Adrenal gland (tissue), 9 donors: ENCODE measurements at regions not wholly inside any gene's neighbourhood (a gene's known extent, or its start where the extent isn't known, plus 50 kb on each side); places are given as distances from the start of the nearest gene placed in this dataset.

ENCODE experiments used
- DNase-seq, 7 donors: peaks; one replicate each; pipeline ENCODE4 v3.0.0-alpha.2; 2019 to 2020
- H3K27ac ChIP-seq, 5 donors: fragments of 200-600 bp; sonication (generic) in 4 of 5; 1 replicate in 3 of 5; 2 replicates in 2 of 5; pipeline versions ENCODE4 v1.5.1 to v1.8.0; 2016 to 2020; ENCODE audit warnings: mild to moderate bottlenecking in 1 of 5
- H3K27me3 ChIP-seq: fragments of 200-600 bp; 2 replicates; pipeline ENCODE4 v1.8.0; 2021
- H3K36me3 ChIP-seq, 2 donors: fragments of 200-600 bp; replicated peaks in 1 of 2; 1 replicate in 1 of 2; 2 replicates in 1 of 2; pipeline versions ENCODE4 v1.5.1 to v1.8.0; 2018 to 2022
- H3K4me1 ChIP-seq, 2 donors: fragments of 200-600 bp; replicated peaks in 1 of 2; 1 replicate in 1 of 2; 2 replicates in 1 of 2; pipeline versions ENCODE4 v1.5.1 to v1.8.0; 2018 to 2021
- H3K4me3 ChIP-seq, 4 donors: fragments of 200-600 bp; sonication (generic) in 3 of 4; one replicate each; pipeline ENCODE4 v1.5.1; 2016 to 2018
- H3K9me3 ChIP-seq, 3 donors: fragments of 200-600 bp; sonication (generic) in 1 of 3; replicated peaks in 1 of 3; 1 replicate in 2 of 3; 2 replicates in 1 of 3; pipeline versions ENCODE4 v1.5.1 to v1.8.0; 2016 to 2021
- CTCF ChIP-seq, 6 experiments: fragments of 450-650 bp in 4 of 6; fragments of 200-600 bp in 2 of 6; sonication (generic) in 1 of 6; IDR thresholded peaks; 1 replicate in 5 of 6; 2 replicates in 1 of 6; pipeline versions ENCODE4 v1.5.1 to v1.8.0; 2016 to 2021; ENCODE audit warnings: antibody characterized with exemption in 6 of 6, mild to moderate bottlenecking in 2 of 6, moderate library complexity in 1 of 6
- POLR2A ChIP-seq, 2 donors: fragments of 450-650 bp; IDR thresholded peaks; one replicate each; pipeline ENCODE4 v1.6.1; 2017; ENCODE audit warnings: antibody characterized with exemption in 2 of 2, mild to moderate bottlenecking in 2 of 2, moderate library complexity in 1 of 2
- WGBS, 4 donors: extraction: QIAGEN DNeasy Blood & Tissue Kit in 2 of 4; methylation state at CpG; one replicate each; pipeline versions ENCODE4 v1.1.5 to v1.1.7; 2013 to 2017; 5-methylcytosine and 5-hydroxymethylcytosine counted together
- intact Hi-C, 2 donors: fragments of 100-400 bp; cut with DNase I; formaldehyde crosslinking; loops; one replicate each; pipeline versions ENCODE4 v1.14.1 to v1.15.0; 2022 to 2023
- donor health status: healthy with polysubstance abuse.
- donor health status: Bipolar disorder and iron deficiency.
- donor health status: DM: yes; HTN: yes; CAD: no.
- donor health status: DM: no; HTN: no; CAD: no.
- donor health status: DM: no; HTN: no; CAD: no.

DNA sequence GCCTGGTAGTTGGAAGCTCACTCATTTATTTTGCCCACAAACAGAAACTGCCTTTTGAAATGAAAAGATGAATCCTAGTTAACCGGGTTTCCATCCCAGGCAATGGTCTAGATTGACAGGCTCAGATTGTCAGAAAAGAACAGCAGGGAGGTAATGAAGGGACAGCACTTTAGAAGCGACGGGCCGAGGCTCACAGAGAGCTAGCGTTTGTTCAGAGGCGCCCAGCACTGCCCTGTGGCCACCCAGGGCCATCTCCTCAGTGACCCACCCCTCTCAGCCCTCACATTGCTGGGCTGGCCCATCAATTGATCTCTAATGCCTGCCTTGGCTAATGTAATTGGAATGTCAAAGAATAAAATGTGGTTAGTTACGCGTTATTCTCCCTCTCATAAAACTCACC is 304.8 kb downstream of the CDCA7 start:
- no peak for DNase-seq
- Histone ChIP-seq H3K27ac (no peak overlapping the region), H3K4me1 (no peaks in the 10 kb centered on the region), H3K27me3 (no peaks in the 10 kb centered on the region), H3K4me3 (no peak overlapping the region), H3K36me3 (no peaks in the 10 kb centered on the region), H3K9me3 (no peaks in the 10 kb centered on the region)
- TF ChIP-seq POLR2A (IDR thresholded peaks at IDR 0.05) = no peak
- no peak for TF ChIP-seq CTCF (IDR thresholded peaks at IDR 0.05)
- WGBS, 4 donors = 88 to 92% (median 91%) methylated on average over 8 of the region's 8 CpGs
- intact Hi-C loops = no loop called here

DNA sequence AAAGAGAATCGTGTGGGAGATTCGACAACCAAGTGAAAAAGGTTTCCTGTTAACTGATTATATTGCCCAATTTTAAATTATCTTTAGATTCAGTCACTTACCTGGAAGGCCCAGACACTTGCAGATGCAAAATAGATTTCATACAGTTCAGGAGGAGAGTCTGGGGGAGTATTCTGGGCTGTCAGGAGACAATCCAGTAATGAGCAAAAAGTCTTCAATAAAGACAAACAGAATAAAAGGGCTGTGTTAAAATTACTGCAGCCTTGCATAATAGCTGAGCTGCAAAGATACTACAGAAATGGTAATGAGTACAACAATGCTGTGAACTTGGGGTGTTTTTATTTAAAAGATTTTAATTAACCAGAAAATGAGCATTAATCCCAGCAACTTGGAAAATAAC is 303.6 kb downstream of the SP3 start:
- intact Hi-C loops = no loop called here
- Histone ChIP-seq H3K9me3 (no peaks in the 10 kb centered on the region), H3K27ac (no peak overlapping the region), H3K4me3 (no peak overlapping the region), H3K27me3 (no peaks in the 10 kb centered on the region), H3K36me3 (no peaks in the 10 kb centered on the region), H3K4me1 (no peaks in the 10 kb centered on the region)
- no peak for TF ChIP-seq POLR2A (IDR thresholded peaks at IDR 0.05)
- no peak for TF ChIP-seq CTCF (IDR thresholded peaks at IDR 0.05)
- 71 to 92% (median 86%) methylated on average over 2 of the region's 2 CpGs for WGBS, 4 donors
- DNase-seq = no peak

DNA sequence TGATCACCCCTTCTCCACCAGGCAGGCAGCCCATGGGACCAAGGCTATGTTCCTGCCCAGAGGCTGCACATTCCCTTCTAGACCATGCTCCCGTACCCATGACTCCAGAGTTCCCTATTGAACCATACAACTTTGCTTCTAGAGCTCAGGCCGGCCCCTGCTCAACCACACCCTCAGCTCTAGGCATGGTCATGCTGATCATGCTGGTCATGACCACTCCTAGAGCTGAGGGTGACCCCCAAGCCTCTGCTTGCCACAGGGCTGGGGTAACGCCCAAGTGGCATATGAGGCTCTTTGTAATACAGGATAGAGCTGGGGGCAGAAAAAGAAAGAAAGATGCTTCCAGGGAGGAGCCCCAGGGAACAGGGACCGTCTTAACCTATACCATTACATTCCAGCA is 301.8 kb downstream of the SP3 start:
- TF ChIP-seq CTCF (IDR thresholded peaks at IDR 0.05) = no peak
- TF ChIP-seq POLR2A (IDR thresholded peaks at IDR 0.05) = no peak
- Histone ChIP-seq H3K4me1 (no peaks in the 10 kb centered on the region), H3K27ac (no peak overlapping the region), H3K36me3 (no peaks in the 10 kb centered on the region), H3K27me3 (no peaks in the 10 kb centered on the region), H3K9me3 (no peaks in the 10 kb centered on the region), H3K4me3 (no peak overlapping the region)
- 82 to 90% (median 84%) methylated on average over 4 of the region's 4 CpGs for WGBS, 4 donors
- DNase-seq = no peak
- intact Hi-C loops = no loop called here

DNA sequence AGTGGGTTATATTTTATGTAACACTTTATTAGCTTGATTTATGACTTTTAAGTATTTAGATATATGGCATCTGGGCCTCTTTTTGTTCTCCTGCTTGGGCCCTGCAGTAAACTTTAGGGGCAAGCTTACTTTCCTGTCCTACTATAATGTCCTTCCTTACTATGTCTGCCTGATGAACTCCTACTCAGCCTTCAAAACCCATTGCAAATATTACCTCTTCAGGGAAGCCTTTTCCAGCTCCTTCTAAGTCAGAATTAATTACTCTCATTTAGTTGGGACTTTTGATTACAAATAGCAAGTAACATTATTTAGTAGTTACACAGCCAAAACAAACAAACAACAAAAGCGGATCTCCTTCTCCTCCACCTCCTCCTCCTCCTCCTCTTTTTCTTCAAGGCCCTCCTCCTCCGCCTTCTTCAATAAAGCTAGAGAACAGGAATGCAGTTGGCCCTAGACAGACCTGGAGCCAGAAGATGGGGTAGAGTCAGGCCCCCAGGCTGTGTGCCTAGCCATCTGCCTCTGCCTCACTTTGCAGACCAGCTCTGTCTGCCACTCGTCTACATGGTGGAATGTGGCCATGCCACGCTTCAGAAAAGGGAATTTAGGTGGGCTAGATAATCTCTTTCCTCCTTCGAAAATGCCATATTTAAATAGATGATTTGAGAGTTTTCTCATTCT is 301.2 kb downstream of the SP3 start:
- DNase-seq = no peak
- H3K36me3 ChIP-seq = no peaks in the 10 kb centered on the region
- TF ChIP-seq POLR2A (IDR thresholded peaks at IDR 0.05) (no peak), CTCF (IDR thresholded peaks at IDR 0.05) (no peak)
- 77 to 85% (median 82%) methylated on average over 5 of the region's 5 CpGs for WGBS, 4 donors
- H3K9me3 ChIP-seq = no peaks in the 10 kb centered on the region
- H3K27me3 ChIP-seq = no peaks in the 10 kb centered on the region
- H3K4me3 ChIP-seq = no peak overlapping the region
- intact Hi-C loops = no loop called here
- no peaks in the 10 kb centered on the region for H3K4me1 ChIP-seq
- H3K27ac ChIP-seq = no peak overlapping the region
